Right lung (tissue), 2 donors: ENCODE measurements at regions not wholly inside any gene's neighbourhood (a gene's known extent, or its start where the extent isn't known, plus 50 kb on each side); places are given as distances from the start of the nearest gene placed in this dataset.

Source experiments
- DNase-seq, 2 donors: peaks; one replicate each; pipeline ENCODE4 v3.0.0-alpha.2; 2013

DNA sequence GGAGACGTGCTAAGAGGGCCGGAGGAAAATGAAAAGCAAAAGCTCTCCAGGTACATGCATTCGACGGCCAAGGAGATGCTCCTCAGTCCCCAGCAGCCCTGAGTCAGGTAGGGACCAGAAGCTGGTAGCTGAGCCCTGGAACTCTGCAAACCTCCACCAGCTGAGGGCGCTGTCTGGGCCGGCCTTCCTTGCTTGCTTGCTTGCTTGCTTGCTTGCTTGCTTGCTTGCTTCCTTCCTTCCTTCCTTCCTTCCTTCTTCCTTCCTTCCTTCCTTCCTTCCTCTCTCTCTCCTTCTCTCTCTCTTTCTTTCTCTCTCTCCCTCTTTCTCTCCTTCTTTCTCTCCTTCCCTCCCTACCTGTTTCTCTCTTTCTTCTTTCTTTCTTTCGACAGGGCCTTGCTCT lies 94.6 kb upstream of the RASGRF1 start:
- no peak for DNase-seq

DNA sequence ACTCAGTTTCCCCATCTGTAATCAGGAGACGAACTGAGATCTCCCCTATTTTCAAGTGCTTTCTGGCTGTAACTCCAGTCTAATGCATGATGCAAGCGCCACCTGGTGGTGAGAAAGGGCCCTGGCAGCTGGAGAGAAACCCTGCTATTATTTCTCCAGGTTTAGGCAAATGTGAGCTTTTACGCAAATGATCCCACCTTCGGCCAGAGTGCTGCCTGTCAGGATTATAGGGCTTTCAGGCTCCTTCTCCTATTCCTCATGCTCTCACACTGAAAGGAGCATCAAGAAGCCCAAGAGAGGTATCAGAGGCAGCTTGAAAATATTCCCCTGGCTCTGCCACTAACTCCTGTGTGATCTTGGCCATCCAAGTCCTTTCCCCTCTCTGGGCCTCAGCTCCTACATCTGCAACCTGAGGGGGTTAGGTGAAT lies 93.9 kb upstream of the RASGRF1 start:
- DNase-seq, result peak; percentile 20 to 58

DNA sequence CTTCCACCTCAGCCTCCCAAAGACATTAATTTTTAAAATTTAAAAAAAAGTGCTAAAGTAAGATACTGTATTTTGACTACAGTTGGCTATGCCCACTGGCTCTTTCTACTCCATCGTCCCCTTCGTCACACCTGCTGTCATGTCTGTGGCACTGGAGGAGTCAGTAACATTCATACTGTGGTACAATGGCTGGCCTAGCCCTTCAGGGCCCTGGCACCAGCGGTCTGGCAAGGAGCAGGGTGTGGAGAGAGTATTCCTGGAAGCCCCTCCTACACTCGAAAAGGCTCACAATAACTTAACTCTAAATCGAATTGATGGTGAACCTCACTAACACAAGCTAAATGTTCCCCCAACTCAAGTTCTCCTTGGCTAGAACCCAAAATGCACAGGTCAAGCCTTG lies 89.7 kb upstream of the RASGRF1 start:
- DNase-seq, result no peak

DNA sequence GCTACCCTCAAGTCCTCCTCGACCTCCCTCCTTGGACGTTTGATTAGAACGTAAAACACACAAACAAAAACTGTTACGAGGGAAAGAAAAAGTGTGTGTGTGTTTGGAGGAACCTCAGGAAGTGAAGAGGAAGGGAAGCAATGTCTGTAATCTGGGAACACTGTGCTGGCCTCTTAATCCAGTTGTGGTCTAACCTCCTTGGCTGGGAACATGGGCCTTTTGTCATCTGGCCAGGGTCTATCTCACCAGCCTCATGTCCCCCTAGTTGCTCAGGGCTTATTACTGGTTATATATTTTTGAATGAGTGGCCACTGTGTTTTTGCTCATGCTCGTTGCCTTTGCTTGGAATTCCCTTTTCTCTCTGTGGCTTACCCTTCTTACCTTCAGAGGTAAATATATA lies 89.0 kb upstream of the RASGRF1 start:
- DNase-seq, result no peak

DNA sequence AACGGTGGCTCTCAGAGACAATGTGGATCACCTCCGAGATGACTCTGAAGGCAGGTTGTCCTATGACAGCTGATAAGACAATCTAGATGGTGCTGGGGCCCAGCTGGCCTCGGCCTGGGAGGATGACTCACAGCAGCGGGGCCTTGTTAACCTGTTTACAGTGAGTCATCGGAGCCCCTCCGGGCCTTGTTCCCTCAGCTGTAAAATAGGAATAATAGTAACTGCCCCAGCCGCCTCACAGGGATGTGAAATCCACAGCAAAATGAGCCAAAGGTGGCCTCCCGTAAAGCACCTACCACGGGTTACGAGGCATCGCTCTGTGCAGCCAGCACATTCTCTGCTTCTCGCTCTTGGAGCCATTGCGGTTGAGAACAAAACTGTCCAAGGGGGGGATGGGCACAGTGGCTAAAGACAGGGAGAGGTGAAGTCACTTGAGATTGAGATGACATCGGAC lies 88.6 kb upstream of the RASGRF1 start:
- DNase-seq, result no peak

DNA sequence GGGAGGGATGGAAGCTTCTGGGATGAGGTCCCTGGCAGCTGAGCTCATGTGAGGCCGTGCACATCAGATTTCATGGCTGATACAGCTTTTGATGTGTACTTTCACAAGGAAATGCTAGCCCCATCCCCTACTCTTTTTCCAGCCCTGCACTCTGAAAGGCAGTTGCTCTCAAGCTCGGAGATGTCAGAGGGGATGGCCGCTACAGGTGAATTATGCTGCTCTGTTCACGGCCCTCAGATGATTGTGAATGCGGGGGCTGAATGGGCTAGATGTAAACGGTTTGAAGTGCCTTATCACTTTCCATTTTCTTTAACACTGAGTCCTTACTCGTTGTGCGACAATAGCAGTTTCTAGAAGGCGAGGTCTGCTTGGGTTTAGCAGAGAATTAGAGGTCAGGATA lies 88.0 kb upstream of the RASGRF1 start:
- DNase-seq, result no peak

DNA sequence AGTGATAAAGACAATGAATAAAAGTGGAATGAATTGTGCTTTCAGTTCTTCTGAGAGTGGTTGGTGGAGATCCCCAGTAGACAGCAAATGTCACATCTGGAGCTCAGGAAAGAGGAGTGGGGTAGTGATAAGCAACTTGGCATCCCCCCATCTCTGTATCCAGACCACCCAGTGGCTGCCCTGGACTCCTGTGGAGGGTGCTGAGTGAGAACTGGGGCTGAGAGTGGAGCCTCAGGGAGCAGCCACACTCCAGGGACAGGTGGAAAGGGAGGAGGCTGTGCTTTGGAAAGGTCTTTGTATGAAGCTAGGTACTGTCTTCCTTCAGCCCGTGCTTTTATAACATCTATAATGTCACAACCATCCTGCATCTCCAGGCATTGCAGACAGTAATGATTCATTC lies 85.6 kb upstream of the RASGRF1 start:
- DNase-seq, result no peak

DNA sequence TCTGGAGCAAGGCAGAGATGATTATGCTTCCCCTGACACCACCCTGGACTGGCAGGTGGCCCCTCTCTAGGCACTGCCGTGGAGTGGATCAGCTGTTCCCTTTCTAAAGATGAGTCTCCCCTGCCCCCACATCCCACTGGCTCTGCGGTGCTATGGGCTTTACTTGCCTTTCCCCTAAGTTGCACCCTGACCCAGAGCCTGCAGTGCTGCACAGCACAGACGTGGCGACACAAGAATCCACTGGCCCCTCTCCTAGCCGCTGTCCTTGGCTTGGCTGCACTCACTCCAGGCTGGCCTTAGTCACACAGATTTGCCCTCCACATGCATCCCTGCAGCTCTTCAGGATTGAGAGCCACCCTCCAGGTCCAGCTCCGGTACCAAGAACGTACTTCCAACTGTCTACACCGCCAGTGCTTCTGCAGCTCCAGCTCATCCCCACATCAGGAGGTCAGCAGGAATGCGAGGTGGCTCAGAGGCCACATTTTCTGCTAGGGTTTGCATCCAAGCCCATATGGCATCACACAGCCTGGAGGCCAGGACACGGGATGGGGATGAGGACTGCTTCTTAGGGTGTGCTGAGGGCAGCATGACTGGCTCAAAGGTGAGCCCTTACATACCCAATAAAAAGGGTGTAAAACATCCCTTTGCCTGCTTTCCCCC lies 82.4 kb upstream of the RASGRF1 start:
- no peak for DNase-seq

DNA sequence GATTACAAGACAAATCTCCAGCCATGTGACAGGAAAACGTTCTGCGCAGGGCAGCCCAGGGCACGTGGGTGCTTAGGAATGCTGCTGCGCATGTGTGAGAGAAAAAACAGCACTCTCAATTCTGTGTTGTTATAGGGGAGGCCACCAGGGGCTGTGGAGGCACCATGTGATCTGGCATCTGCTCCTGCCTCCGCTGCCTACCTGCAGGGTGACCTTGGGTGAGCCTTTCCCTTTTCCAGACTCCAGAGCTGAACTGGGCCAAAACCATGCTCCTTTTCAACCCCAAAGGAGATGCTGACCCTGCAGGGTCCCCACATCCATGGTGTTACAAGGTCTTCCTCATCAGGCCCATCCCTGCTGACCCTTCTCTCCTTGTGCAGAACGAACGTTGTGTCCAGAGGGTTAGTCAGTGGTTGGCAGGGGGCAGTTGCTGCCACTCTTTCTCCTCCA lies 81.5 kb upstream of the RASGRF1 start:
- no peak for DNase-seq

DNA sequence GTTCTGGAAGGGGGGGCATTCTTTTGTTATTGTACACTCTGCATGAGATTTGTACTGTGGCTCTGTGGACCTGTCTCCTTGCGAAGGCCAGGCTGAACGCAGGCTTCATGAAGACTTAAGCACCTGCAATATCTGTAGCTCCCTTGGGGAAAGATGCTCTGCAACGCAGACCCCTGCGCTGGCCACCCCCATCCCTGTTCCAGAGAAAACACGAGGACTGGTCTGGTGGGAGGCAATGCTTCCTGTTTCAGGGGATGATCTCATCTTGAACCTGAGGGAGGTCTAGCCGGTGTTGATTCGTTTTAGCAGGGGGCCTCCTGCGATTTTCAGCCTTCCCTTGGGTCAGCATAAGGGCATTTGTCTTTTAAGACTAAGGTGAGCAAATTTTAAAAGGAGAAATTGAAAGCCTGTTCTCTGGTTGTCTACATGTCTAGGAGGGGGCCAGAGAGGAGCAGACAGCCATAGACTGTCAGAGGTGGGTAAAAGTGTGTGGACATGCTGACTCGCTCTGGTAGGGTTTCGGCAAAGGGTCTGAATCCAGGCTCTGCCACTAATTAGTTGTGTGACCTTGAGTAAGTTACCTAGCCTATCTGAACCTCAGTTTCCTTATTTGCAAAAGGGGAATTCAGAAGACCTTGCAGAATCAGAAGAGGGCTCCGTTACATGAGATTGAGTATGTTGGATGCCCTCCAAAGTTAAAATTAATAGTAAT lies 80.9 kb upstream of the RASGRF1 start:
- DNase-seq, result no peak

DNA sequence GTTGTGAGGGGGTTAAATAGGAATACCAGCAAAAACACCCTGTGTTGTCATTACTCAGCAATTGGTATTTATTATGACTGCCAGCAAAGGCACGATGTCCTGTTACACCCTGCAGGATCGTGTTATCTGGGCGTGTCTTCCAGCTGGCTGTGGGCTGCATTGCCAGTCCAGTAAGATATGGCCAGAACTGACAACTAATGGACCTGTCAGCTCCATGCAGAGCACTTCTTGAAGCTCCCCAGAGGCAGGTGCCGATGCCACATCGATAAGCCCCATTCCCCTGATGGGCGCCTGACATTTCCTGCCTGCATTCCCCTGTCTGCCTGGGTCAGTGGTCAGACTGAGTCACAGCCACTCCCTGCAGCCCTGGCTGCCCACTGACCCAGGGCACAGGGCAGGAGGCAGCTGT lies 79.7 kb upstream of the RASGRF1 start:
- no peak for DNase-seq

DNA sequence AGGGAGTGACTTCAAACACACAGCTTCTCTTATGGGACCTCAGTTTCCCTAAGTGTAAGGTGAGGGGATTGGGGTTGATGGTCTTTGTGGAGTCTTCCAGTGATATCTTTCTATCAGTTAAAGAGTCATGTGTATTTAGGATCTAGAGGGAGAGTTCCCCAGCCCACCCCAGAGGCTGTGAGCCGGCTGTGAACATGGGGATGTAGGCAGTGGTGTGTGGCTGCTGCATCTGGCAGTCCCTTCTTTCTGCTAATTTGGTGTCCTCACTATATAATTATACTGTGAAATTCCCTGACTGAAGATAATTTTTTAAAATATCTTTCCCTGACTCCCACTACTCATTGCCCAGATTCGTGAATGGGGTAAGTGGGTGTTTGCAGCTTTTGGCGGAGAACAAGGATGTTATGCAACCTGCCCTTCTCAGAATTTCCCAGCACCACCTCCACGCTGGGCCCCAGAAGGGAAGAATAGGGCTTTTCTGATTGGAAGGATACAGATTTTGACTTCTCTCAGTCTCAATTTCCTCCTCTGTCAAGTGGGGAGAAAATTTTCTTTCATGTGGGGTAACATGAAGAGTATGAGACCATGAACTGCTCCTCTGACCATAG lies 79.0 kb upstream of the RASGRF1 start:
- no peak for DNase-seq

DNA sequence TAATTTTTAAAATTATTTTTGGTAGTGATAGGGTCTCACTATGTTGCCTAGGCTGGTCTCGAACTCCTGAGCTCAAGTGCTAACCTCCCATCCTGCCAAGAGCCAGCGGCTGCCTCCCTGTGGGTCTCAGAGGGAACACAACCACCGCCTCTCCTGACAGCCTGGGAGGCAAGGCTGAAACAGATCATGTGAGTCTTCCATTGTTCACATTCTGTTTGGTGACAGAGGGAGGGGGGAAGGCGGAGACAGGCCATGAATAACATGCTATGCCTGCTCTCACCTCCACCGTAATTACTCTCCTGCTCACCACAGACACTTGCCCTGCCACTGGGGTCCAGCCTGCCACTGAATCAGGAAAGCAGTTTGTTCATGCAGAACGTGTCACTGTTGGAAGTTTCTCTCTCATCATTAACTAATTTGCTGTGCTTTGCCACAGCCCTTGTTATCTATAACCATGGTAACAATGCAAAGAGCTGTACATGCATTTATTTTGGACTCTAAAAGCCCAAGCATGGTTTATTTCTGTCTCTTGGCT lies 78.4 kb upstream of the RASGRF1 start:
- DNase-seq, result peak; percentile 10 to 21

DNA sequence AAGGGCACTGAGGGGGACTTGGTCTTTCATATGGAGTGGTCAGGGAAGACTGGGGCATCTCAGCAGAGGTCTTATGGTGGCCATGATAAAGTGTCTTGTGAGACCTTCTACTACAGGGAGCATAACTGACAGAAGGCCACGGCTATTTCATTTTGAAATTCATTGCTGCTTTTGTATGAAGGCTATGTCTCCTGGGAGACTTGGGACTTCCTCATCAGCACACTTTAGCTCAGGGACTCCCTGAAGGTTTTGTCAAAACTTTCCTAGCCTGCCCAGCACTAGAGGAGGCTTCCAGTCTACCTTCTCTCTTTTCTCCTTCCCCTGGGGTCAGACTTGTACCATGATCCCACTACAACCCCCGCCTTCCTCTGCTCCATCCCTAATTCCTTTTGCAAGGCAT lies 77.2 kb upstream of the RASGRF1 start:
- no peak for DNase-seq

DNA sequence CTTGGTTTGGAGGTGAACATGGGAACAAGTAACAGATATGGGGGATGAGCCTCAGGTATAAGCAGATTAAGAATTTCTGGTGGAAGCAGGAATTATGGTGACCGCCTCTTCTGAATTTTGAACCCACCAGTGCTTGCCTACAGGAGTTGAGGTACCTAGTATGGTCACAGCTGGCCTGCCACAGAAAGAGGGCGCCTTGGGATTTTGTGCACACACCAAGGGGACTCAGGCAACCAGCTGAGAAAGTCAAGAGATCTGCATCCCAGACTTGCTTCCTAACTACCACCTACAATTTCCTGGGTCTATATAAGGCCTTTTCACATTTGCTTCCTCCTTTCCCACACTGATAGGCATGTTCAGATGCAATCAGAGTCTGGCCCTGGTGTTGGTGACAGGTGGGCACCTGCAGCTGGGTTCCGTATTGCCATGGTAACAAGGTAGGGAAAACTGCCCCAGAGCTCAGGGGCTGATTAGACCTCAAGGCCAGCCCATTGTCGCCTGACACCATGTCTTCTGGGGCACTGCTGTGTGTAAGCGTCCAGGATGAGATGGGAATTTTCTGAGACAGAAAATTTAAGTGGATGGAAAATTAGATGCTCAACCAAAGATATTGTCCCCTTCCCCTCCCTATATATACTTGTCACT lies 75.9 kb upstream of the RASGRF1 start:
- no peak for DNase-seq

DNA sequence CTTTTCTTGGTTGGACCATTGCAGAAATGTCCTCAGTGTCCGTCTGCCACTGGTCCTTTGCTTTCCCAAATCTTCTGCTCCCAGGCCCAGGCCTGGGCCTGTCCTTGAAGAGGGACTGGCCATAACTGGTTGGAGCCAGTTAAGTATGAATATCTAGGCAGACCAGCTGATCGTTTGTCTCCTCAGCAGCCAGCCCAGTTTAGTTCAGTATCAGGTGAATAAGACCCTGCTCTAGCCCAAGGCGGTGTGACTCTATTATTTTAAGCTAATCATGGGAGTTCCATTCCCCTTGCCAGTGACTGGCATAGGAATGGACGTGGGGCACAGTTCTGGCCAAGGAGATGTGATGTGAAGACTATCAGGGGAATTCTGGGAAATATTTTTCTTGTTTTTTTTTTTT lies 73.9 kb upstream of the RASGRF1 start:
- DNase-seq, result no peak

DNA sequence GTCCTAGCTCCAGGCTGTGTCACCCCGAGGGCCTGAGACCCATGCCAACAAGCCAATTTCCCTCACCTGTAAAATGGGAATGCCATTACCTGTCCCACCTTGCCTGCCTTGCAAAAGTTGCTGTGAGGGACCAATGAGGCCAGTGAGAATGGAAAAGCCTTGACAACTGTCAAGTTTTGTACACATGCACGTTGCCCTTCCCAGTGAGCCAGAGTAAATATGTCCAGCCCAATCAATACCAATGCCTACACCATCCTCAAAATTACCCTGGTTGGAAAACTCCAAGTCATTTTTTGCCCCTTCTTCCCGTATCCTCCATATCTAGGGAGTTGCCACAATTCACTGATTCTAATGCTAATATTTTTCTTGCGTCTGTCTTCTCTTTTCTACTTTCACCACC lies 73.5 kb upstream of the RASGRF1 start:
- no peak for DNase-seq

DNA sequence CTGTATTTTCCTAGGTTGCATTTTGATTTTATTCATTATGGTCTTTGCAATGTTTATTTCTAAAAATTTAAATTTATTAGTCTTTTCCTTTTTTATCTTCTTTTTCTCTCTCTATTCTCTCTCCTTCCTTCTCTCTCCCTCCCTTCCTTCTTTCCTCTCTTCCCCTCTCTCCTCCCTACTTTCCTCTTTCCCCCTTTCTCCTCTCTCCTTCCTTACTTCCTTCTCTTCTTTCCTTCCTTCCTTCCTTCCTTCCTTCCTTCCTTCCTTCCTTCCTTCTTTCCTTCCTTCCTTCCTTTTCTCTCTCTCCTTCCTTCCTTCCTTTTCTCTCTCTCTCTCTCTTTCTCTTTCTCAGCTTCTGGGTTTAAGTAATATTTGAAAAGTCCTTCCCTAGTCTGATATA lies 72.8 kb upstream of the RASGRF1 start:
- DNase-seq, result no peak

DNA sequence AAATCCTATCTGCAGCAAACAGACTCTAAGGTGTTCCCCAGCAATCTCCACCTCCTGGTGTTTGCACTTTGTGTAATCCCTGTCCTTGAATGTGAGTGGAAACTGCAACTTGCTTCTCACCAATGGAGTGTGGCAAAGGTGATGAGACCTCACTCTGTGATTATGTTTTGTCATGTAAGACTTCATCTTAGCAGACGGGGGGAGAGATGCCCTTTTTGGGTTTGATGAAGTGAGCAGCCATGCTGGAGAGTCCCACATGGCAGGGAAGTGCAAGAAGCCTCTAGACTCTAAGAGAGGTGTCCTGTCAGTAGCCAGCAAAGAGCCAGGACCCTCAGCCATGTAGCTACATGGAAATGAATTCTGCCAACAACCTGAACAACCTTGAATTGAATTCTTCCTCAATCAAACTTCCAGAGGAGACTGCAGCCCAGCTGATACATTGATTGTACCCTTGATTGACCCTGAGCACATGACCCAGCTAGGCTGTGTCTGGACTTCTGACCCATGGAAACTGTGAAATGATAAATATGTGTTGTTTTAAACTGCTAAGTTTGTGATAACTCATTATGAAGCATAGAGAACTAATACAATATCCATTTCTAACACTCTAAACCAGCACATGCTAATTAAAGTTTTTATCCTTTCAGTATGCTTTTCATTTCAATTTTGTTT lies 71.4 kb upstream of the RASGRF1 start:
- no peak for DNase-seq

DNA sequence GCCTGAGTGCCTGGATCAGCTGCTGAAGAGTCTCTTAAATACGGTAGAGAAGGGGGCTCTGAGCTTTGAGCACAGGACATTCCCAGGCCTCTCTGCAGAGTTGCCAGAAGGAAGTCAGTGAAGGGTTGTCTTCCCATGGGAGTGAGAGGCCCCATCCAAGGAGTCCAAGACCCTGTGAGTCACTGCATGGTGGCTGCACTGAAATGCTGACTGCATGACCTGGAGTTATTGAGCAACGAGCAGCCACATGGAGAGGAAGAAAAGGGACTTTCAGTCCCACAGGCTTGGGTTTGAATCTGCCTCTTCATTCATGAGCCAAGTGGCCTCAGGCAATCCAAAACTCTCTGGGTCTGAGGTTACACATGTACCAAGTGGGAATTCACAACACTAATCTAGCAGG lies 69.6 kb upstream of the RASGRF1 start:
- no peak for DNase-seq

DNA sequence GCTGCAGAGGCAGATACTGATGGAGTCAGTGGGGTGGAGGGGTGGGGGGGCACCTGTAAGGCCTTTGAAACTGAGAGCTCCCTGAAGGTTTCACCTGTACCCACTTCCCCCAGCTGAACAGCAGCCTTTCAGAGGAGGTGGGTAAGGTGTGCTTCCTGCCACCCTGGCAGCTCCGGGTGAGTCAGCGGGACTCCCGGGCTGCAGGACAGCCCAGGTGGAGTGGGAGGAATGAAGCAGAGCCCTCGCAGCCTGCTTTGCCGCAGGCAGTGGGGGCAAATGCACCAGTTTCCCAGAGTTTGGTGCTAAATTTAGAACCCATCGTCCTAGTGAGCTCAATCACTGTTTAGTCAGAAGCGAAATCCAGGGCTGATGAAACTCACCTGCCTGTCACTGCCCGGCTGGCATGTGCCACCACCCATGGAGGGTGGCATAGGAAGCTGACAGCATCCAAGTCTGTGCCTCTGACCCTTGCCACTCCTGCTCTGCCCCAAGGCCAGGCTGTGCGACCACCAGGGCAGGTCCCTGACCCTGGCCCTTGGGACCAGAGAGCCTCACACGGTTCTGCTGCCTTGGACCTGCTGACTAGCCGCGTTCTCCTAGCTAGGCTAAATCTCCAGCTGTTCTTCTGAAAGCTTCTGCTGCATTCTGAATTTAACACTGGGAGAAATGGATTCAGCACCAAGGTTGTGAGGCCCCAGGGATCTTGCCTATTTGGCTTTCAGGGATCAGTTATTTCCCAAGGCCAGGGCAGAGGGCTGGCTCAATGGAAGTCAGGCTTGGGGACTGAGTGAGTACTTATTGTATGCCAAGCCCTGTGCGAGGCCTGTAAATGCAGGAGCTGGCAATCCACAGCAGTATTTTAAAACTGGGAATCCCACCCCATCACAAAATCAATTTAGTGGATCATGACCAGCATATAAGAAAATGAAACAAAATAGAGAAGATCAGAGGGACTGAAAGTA lies 67.3 kb upstream of the RASGRF1 start:
- DNase-seq, result no peak
